ENCODE measurements at regions not wholly inside any gene's neighbourhood (a gene's known extent, or its start where the extent isn't known, plus 50 kb on each side); places are given as distances from the start of the nearest gene placed in this dataset.

DNA sequence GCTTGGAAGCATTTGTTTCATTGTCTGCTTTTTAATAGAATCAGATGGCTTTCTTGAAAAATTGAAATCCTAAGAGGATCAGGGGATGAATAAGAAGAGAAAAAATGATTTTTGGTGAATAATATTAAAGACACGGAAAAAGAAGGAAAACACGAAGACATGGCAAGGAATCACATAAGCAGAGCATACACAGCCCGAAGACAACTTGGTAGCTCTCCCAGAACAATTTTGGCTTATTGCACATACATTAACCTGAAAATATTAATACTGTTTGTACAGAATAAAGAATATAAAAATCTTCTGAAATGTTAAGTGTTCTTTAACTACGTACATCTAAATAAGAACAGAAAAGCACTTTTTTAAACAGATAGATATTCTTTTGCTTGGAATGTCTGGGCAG, 150.0 kb downstream of the SHOX2 start:
- TF ChIP-seq RAD21 (conservative IDR thresholded peaks at IDR 0.05) (no peak), TAF1 (IDR thresholded peaks at IDR 0.05; ENCODE audit: low read depth) (no peak), EZH2 (IDR thresholded peaks at IDR 0.05; ENCODE audit: borderline replicate concordance, insufficient read depth, low read length, poor library complexity, severe bottlenecking) (no peak), EP300 (conservative IDR thresholded peaks at IDR 0.05; ENCODE audit: poor library complexity, severe bottlenecking) (no peak), SMC3 (conservative IDR thresholded peaks at IDR 0.05; ENCODE audit: poor library complexity) (no peak)
- TF ChIP-seq, protein P1, sequence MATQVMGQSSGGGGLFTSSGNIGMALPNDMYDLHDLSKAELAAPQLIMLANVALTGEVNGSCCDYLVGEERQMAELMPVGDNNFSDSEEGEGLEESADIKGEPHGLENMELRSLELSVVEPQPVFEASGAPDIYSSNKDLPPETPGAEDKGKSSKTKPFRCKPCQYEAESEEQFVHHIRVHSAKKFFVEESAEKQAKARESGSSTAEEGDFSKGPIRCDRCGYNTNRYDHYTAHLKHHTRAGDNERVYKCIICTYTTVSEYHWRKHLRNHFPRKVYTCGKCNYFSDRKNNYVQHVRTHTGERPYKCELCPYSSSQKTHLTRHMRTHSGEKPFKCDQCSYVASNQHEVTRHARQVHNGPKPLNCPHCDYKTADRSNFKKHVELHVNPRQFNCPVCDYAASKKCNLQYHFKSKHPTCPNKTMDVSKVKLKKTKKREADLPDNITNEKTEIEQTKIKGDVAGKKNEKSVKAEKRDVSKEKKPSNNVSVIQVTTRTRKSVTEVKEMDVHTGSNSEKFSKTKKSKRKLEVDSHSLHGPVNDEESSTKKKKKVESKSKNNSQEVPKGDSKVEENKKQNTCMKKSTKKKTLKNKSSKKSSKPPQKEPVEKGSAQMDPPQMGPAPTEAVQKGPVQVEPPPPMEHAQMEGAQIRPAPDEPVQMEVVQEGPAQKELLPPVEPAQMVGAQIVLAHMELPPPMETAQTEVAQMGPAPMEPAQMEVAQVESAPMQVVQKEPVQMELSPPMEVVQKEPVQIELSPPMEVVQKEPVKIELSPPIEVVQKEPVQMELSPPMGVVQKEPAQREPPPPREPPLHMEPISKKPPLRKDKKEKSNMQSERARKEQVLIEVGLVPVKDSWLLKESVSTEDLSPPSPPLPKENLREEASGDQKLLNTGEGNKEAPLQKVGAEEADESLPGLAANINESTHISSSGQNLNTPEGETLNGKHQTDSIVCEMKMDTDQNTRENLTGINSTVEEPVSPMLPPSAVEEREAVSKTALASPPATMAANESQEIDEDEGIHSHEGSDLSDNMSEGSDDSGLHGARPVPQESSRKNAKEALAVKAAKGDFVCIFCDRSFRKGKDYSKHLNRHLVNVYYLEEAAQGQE (IDR thresholded peaks at IDR 0.05; ENCODE audit: borderline replicate concordance) = no peak
- no peaks in the 10 kb centered on the region for H3F3A ChIP-seq (ENCODE audit: insufficient read depth, low read length, poor library complexity, severe bottlenecking)
- no peaks in the 10 kb centered on the region for H3K9me3 ChIP-seq (ENCODE audit: low read length)
- no peak overlapping the region for H2AFZ ChIP-seq (ENCODE audit: low read depth, low read length)
- H3K4me3 ChIP-seq (ENCODE audit: low read length) = no peak overlapping the region
- no peaks in the 10 kb centered on the region for H3K79me2 ChIP-seq (replicated peaks; ENCODE audit: insufficient read depth, low read length)
- no peaks in the 10 kb centered on the region for H4K20me1 ChIP-seq (ENCODE audit: insufficient read depth)
- no peak overlapping the region for H3K9ac ChIP-seq (ENCODE audit: low read length)
- H3K27ac ChIP-seq (ENCODE audit: low read length) = no peak overlapping the region
- no peaks in the 10 kb centered on the region for H3K9me2 ChIP-seq (ENCODE audit: insufficient read depth, low read length)
- H3K27me3 ChIP-seq (ENCODE audit: insufficient read depth, low read depth, low read length) = no peaks in the 10 kb centered on the region
- H3K4me2 ChIP-seq (ENCODE audit: low read length) = no peak overlapping the region
- no peaks in the 10 kb centered on the region for H3K36me3 ChIP-seq (ENCODE audit: insufficient read depth, low read length)

- Histone ChIP-seq H3K79me2 (replicated peaks; ENCODE audit: insufficient read depth, low read length) (no peaks in the 10 kb centered on the region), H4K20me1 (ENCODE audit: insufficient read depth) (no peaks in the 10 kb centered on the region), H3K4me2 (ENCODE audit: low read length) (no peak overlapping the region), H3K27me3 (ENCODE audit: insufficient read depth, low read depth, low read length) (no peaks in the 10 kb centered on the region), H3K27ac (ENCODE audit: low read length) (no peak overlapping the region), H2AFZ (ENCODE audit: low read depth, low read length) (no peak overlapping the region), H3F3A (ENCODE audit: insufficient read depth, low read length, poor library complexity, severe bottlenecking) (no peaks in the 10 kb centered on the region), H3K9me3 (ENCODE audit: low read length) (no peaks in the 10 kb centered on the region), H3K9ac (ENCODE audit: low read length) (no peak overlapping the region), H3K9me2 (ENCODE audit: insufficient read depth, low read length) (no peaks in the 10 kb centered on the region), H3K36me3 (ENCODE audit: insufficient read depth, low read length) (no peaks in the 10 kb centered on the region), H3K4me3 (ENCODE audit: low read length) (no peak overlapping the region)
- TF ChIP-seq EZH2 (IDR thresholded peaks at IDR 0.05; ENCODE audit: borderline replicate concordance, insufficient read depth, low read length, poor library complexity, severe bottlenecking) = no peak
- TF ChIP-seq, protein P2, sequence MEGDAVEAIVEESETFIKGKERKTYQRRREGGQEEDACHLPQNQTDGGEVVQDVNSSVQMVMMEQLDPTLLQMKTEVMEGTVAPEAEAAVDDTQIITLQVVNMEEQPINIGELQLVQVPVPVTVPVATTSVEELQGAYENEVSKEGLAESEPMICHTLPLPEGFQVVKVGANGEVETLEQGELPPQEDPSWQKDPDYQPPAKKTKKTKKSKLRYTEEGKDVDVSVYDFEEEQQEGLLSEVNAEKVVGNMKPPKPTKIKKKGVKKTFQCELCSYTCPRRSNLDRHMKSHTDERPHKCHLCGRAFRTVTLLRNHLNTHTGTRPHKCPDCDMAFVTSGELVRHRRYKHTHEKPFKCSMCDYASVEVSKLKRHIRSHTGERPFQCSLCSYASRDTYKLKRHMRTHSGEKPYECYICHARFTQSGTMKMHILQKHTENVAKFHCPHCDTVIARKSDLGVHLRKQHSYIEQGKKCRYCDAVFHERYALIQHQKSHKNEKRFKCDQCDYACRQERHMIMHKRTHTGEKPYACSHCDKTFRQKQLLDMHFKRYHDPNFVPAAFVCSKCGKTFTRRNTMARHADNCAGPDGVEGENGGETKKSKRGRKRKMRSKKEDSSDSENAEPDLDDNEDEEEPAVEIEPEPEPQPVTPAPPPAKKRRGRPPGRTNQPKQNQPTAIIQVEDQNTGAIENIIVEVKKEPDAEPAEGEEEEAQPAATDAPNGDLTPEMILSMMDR (IDR thresholded peaks at IDR 0.05; ENCODE audit: poor library complexity, severe bottlenecking) = no peak
- TF ChIP-seq EP300 (conservative IDR thresholded peaks at IDR 0.05; ENCODE audit: poor library complexity, severe bottlenecking) = no peak
- no peak for TF ChIP-seq RAD21 (conservative IDR thresholded peaks at IDR 0.05)
- no peak for TF ChIP-seq TAF1 (IDR thresholded peaks at IDR 0.05; ENCODE audit: low read depth)
- TF ChIP-seq, protein P1 (IDR thresholded peaks at IDR 0.05; ENCODE audit: borderline replicate concordance) = no peak
- no peak for TF ChIP-seq MXI1 (conservative IDR thresholded peaks at IDR 0.05; ENCODE audit: poor library complexity, severe bottlenecking)
- TF ChIP-seq SMC3 (conservative IDR thresholded peaks at IDR 0.05; ENCODE audit: poor library complexity) = no peak
Observed at GRCh38 chr3:157953565-157953964, 152.7 kb downstream of the SHOX2 start.
